ENCODE measurements at regions not wholly inside any gene's neighbourhood (a gene's known extent, or its start where the extent isn't known, plus 50 kb on each side); places are given as distances from the start of the nearest gene placed in this dataset.

DNA sequence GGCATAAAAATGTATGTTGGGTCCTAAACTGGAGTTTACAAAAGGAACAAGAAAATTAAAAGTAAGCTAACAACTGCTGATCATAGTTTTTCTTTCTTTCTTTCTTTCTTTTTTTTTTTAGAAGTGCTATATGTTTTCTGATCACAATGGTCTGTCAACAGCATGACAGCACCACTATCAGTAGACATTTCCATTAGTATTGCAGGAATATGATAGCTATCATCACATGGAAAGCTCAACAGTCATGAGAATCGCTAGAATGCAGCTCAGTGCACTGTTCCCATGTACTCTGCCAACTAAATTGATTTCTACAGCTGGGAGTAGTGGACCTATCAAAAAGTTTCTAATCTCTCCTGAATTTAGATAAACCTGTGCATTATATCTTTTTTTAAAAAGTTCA, 950.3 kb upstream of the ACVR2A start:
- ChIA-PET POLR2A (no interaction called here), CTCF (no interaction called here)
- ATAC-seq (no peak), DNase-seq (ENCODE audit: low read depth, low spot score) (no peak)
- H3K27ac ChIP-seq (ENCODE audit: low read length): no peak overlapping the region
- H3K4me3 ChIP-seq (ENCODE audit: low read depth in 2 of 2, low read length in 2 of 2): no peak overlapping the region
- H3K27me3 ChIP-seq (ENCODE audit: control insufficient read depth, insufficient read depth, low read length): no peaks in the 10 kb centered on the region
- no peaks in the 10 kb centered on the region for H3K4me1 ChIP-seq (ENCODE audit: control insufficient read depth, insufficient read depth, low read length)
- in situ Hi-C loops (cut with HindIII; ENCODE audit: low pct_unique_long_range_greater_than_20kb, low sequenced_read_pairs) (no loop called here), intact Hi-C loops (cut with micrococcal nuclease; ENCODE audit: unreplicated experiment) (no loop called here)
- TF ChIP-seq TCF7L2 (IDR thresholded peaks at IDR 0.05; ENCODE audit: low read depth, low read length) (no peak), CTCF (IDR thresholded peaks at IDR 0.05) (no peak), POLR2AphosphoS5 (IDR thresholded peaks at IDR 0.05; ENCODE audit: low read depth, low read length) (no peak), REST (IDR thresholded peaks at IDR 0.05; ENCODE audit: insufficient read depth in 1 of 2, low read depth in 2 of 2, low read length in 1 of 2) (no peak), SIN3A (IDR thresholded peaks at IDR 0.05; ENCODE audit: borderline replicate concordance, insufficient read depth, low read depth, low read length) (no peak)
- no peaks in the 10 kb centered on the region for H3K9me3 ChIP-seq (ENCODE audit: control insufficient read depth, insufficient read depth, low read depth, low read length)
- BruUV-seq (replicated peaks): no TSS peak
- H3K36me3 ChIP-seq (ENCODE audit: control insufficient read depth, insufficient read depth, low read length): no peaks in the 10 kb centered on the region

GRCh38 chr2:146893500-146894041, 951.3 kb upstream of the ACVR2A start:
- ATAC-seq (no peak), DNase-seq (ENCODE audit: low read depth, low spot score) (no peak)
- TF ChIP-seq REST (IDR thresholded peaks at IDR 0.05; ENCODE audit: insufficient read depth in 1 of 2, low read depth in 2 of 2, low read length in 1 of 2) (no peak), SIN3A (IDR thresholded peaks at IDR 0.05; ENCODE audit: borderline replicate concordance, insufficient read depth, low read depth, low read length) (no peak), CTCF (IDR thresholded peaks at IDR 0.05) (no peak), POLR2AphosphoS5 (IDR thresholded peaks at IDR 0.05; ENCODE audit: low read depth, low read length) (no peak)
- Histone ChIP-seq H3K27ac (ENCODE audit: low read length) (no peak overlapping the region), H3K27me3 (ENCODE audit: control insufficient read depth, insufficient read depth, low read length) (no peaks in the 10 kb centered on the region), H3K36me3 (ENCODE audit: control insufficient read depth, insufficient read depth, low read length) (no peaks in the 10 kb centered on the region), H3K4me3 (ENCODE audit: low read depth in 2 of 2, low read length in 2 of 2) (no peak overlapping the region), H3K9me3 (ENCODE audit: control insufficient read depth, insufficient read depth, low read depth, low read length) (no peaks in the 10 kb centered on the region), H3K4me1 (ENCODE audit: control insufficient read depth, insufficient read depth, low read length) (no peaks in the 10 kb centered on the region)
- intact Hi-C loops (cut with micrococcal nuclease; ENCODE audit: unreplicated experiment) (no loop called here), in situ Hi-C loops (cut with HindIII; ENCODE audit: low pct_unique_long_range_greater_than_20kb, low sequenced_read_pairs) (no loop called here)
- POLR2A ChIA-PET: no interaction called here
- BruUV-seq (replicated peaks): no TSS peak
- CTCF ChIA-PET: no interaction called here
